DND-41 (cell line): ENCODE measurements at regions not wholly inside any gene's neighbourhood (a gene's known extent, or its start where the extent isn't known, plus 50 kb on each side); places are given as distances from the start of the nearest gene placed in this dataset.

Experiments used
- CTCF ChIP-seq: IDR thresholded peaks from 2 replicates; pipeline ENCODE4 v1.5.1; 2012; ENCODE audit warnings: borderline replicate concordance, low read length, moderate library complexity, mild to moderate bottlenecking; ENCODE audit not compliant: poor library complexity, severe bottlenecking; ENCODE audit errors: extremely low read depth
- EZH2 ChIP-seq: IDR thresholded peaks from 3 replicates; pipeline ENCODE4 v1.6.1; 2012; ENCODE audit warnings: borderline replicate concordance, low read depth, mild to moderate bottlenecking, moderate library complexity, low read length, inconsistent platforms; ENCODE audit not compliant: severe bottlenecking

- TF ChIP-seq CTCF = no peak
- no peak for TF ChIP-seq EZH2
Observed at GRCh38 chr4:71689822-71690221, 94.1 kb downstream of the GC start.
